ENCODE measurements at regions not wholly inside any gene's neighbourhood (a gene's known extent, or its start where the extent isn't known, plus 50 kb on each side); places are given as distances from the start of the nearest gene placed in this dataset.

GRCh38 chr4:28879900-28880299, 1840.3 kb upstream of the PCDH7 start:
- no peak overlapping the region for H3K4me3 ChIP-seq (replicated peaks; ENCODE audit: low read depth, low read length)
- no peak for DNase-seq (ENCODE audit: extremely low read depth, insufficient read length)
- H3K36me3 ChIP-seq (ENCODE audit: control insufficient read depth, insufficient read depth, low read length): no peaks in the 10 kb centered on the region
- no peak for TF ChIP-seq CTCF (IDR thresholded peaks at IDR 0.05; ENCODE audit: insufficient read depth, low read length, poor library complexity, severe bottlenecking)
- no peaks in the 10 kb centered on the region for H3K27me3 ChIP-seq (replicated peaks; ENCODE audit: control insufficient read depth, insufficient read depth, low read length)

- no peak for DNase-seq (ENCODE audit: extremely low read depth, insufficient read length)
- no peak overlapping the region for H3K4me3 ChIP-seq (replicated peaks; ENCODE audit: low read depth, low read length)
- TF ChIP-seq CTCF (IDR thresholded peaks at IDR 0.05; ENCODE audit: insufficient read depth, low read length, poor library complexity, severe bottlenecking): no peak
These were observed 1837.0 kb upstream of the PCDH7 start for GRCh38 chr4:28883211-28883610.

GRCh38 chr4:28886934-28887333, 1833.2 kb upstream of the PCDH7 start:
- Histone ChIP-seq H3K27me3 (replicated peaks; ENCODE audit: control insufficient read depth, insufficient read depth, low read length) (no peaks in the 10 kb centered on the region), H3K4me3 (replicated peaks; ENCODE audit: low read depth, low read length) (no peak overlapping the region), H3K36me3 (ENCODE audit: control insufficient read depth, insufficient read depth, low read length) (no peaks in the 10 kb centered on the region)
- no peak for TF ChIP-seq CTCF (IDR thresholded peaks at IDR 0.05; ENCODE audit: insufficient read depth, low read length, poor library complexity, severe bottlenecking)
- DNase-seq (ENCODE audit: extremely low read depth, insufficient read length): no peak

More at GRCh38 chr4:28883211-28883610, 1837.0 kb upstream of the PCDH7 start:
- Histone ChIP-seq H3K27me3 (replicated peaks; ENCODE audit: control insufficient read depth, insufficient read depth, low read length) (no peaks in the 10 kb centered on the region), H3K36me3 (ENCODE audit: control insufficient read depth, insufficient read depth, low read length) (no peaks in the 10 kb centered on the region)

DNA sequence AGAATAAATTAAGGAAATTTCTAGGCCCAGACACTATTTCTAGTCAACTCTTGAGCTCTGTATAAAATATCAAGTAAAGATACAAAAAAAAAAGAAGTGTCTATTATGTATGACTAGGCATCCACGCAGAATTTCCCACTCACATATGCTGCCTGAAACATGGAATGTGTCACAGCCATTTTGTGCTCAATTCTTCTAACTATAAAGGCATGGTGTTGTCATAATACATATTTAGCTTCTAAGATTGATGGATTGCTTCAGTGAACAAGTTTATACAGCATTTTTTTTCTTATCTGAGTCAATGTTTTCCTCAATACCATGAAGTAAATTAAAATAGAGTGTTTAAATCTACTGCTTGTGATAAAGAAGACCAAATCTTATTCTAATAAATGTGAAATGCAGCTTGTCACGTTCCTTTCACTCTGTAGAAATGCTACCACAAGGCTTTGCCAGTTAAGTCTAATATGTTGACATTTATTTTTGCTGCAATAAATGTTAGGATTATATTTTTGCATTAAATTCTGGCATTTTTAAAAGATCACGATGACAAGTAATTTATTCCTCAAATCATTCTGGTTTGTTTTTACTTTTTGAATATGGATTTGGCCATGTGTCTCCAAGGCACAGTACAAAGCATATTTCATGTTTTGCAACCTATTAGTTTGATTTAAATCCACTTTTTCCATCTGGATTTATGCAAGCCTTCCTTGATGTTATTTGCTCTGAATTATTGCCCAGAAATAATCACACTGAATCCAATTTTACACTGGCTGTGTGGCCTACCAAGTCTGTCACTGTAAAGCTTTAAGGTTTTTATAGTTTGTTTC, 1829.0 kb upstream of the PCDH7 start:
- no peak for DNase-seq (ENCODE audit: extremely low read depth, insufficient read length)
- no peak for TF ChIP-seq CTCF (IDR thresholded peaks at IDR 0.05; ENCODE audit: insufficient read depth, low read length, poor library complexity, severe bottlenecking)
- no peaks in the 10 kb centered on the region for H3K36me3 ChIP-seq (ENCODE audit: control insufficient read depth, insufficient read depth, low read length)
- H3K4me3 ChIP-seq (replicated peaks; ENCODE audit: low read depth, low read length): no peak overlapping the region
- H3K27me3 ChIP-seq (replicated peaks; ENCODE audit: control insufficient read depth, insufficient read depth, low read length): no peaks in the 10 kb centered on the region

DNA sequence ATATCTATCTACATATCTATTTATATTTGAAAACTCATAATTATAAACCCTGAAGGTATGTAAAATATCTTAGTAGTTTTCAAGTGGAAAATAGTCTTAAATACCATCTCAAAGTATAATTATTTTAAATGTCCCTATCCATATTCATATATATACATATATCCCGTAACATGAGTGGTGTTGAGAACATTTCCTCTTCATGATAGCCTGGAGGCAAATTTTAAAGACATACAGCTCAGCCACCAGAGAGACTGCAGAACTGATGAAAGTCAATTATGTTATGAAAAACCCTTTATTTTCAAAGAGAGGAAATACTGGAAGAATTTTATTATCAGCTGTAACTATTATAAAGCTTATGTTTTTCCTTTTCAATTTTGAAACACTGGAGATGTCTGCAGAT, 1806.7 kb upstream of the PCDH7 start:
- no peak overlapping the region for H3K4me3 ChIP-seq (replicated peaks; ENCODE audit: low read depth, low read length)
- no peak for DNase-seq (ENCODE audit: extremely low read depth, insufficient read length)
- no peak for TF ChIP-seq CTCF (IDR thresholded peaks at IDR 0.05; ENCODE audit: insufficient read depth, low read length, poor library complexity, severe bottlenecking)
- no peaks in the 10 kb centered on the region for H3K36me3 ChIP-seq (ENCODE audit: control insufficient read depth, insufficient read depth, low read length)
- no peaks in the 10 kb centered on the region for H3K27me3 ChIP-seq (replicated peaks; ENCODE audit: control insufficient read depth, insufficient read depth, low read length)
